ENCODE measurements at regions not wholly inside any gene's neighbourhood (a gene's known extent, or its start where the extent isn't known, plus 50 kb on each side); places are given as distances from the start of the nearest gene placed in this dataset.
"Not testable (repeated sequence)": the region's sequence is repeated elsewhere in the genome, so short reads cannot be mapped to it uniquely, and the experiment has no call there.

DNA sequence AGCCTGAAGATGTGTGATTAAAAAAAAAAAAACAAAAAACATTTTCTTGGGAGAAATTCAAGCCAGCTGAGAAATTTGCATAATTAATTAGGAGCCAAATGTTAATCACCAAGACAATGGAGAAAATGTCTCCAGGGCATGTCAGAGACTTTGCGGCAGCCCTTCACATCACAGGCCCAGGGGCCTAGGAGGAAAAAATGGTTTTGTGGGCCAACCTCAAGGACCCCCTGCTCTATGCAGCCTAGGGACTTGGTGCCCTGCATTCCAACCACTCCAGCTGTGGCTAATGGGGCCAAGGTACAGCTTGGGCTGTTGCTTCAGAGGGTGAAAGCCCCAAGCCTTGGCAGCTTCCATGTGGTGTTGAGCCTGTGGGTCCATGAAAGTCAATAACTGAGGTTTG is 241.9 kb upstream of the THUMPD2 start:
- intact Hi-C loops (cut with DNase I), result no loop called here
- DNase-seq (ENCODE audit: low spot score), result no peak
- Histone ChIP-seq H3K9me3 (no peaks in the 10 kb centered on the region), H3K4me3 (no peak overlapping the region), H3K27ac (no peak overlapping the region), H3K36me3 (no peaks in the 10 kb centered on the region), H3K27me3 (replicated peaks; ENCODE audit: insufficient read depth) (no peaks in the 10 kb centered on the region), H3K4me1 (replicated peaks) (no peaks in the 10 kb centered on the region)
- TF ChIP-seq POLR2A (IDR thresholded peaks at IDR 0.05) (no peak), CTCF (IDR thresholded peaks at IDR 0.05) (no peak)
- WGBS, result 95% methylated on average over 1 of the region's 1 CpG

- no peak overlapping the region for H3K27ac ChIP-seq
- TF ChIP-seq POLR2AphosphoS5 (IDR thresholded peaks at IDR 0.05) (no peak), POLR2A (IDR thresholded peaks at IDR 0.05) (no peak), CTCF (IDR thresholded peaks at IDR 0.05) (no peak)
- DNase-seq (ENCODE audit: low spot score), result no peak
- intact Hi-C loops (cut with DNase I), result no loop called here
- WGBS, result 69% methylated on average over 1 of the region's 1 CpG
- no peak overlapping the region for H3K4me3 ChIP-seq
- no peaks in the 10 kb centered on the region for H3K36me3 ChIP-seq
- H3K9me3 ChIP-seq, result no peaks in the 10 kb centered on the region
- H3K4me1 ChIP-seq (replicated peaks), result no peaks in the 10 kb centered on the region
- no peaks in the 10 kb centered on the region for H3K27me3 ChIP-seq (replicated peaks; ENCODE audit: insufficient read depth)
These were observed 237.3 kb upstream of the THUMPD2 start for GRCh38 chr2:40016151-40016885.

DNA sequence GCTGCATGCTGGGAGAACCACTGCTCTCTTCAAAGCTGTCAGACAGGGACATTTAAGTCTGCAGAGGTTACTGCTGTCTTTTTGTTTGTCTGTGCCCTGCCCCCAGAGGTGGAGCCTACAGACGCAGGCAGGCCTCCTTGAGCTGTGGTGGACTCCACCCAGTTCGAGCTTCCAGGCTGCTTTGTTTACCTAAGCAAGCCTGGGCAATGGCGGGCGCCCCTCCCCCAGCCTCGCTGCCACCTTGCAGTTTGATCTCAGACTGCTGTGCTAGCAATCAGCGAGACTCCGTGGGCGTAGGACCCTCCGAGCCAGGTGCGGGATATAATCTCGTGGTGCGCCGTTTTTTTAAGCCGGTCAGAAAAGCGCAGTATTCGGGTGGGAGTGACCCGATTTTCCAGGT is 234.9 kb upstream of the THUMPD2 start:
- H3K27me3 ChIP-seq (replicated peaks; ENCODE audit: insufficient read depth); intact Hi-C loops (cut with DNase I); H3K4me1 ChIP-seq (replicated peaks); H3K27ac ChIP-seq; H3K4me3 ChIP-seq; H3K36me3 ChIP-seq; H3K9me3 ChIP-seq; DNase-seq (ENCODE audit: low spot score): not testable (repeated sequence)
- 88% methylated on average over 16 of the region's 17 CpGs for WGBS

DNA sequence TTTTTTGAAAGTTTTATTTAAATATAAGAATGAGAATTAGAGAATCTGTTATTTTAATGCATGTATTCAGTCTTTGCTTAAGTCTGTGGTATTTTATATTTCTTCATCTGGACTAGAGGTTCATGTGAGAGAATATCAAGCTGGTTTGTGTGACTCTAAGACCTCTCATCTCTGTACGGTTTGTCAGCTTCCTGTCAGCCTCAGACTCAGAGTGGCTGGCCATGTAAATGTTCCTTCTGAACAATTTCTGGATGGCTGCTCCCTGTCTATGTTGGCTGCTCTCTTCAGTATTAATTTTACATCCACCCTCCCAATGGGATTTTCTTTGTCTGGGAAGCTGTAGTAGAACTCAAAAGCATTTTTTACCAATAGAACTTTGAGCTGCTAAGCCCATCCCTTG is 225.3 kb upstream of the THUMPD2 start:
- Histone ChIP-seq H3K27me3 (replicated peaks; ENCODE audit: insufficient read depth) (no peaks in the 10 kb centered on the region), H3K9me3 (no peaks in the 10 kb centered on the region), H3K27ac (no peak overlapping the region), H3K36me3 (no peaks in the 10 kb centered on the region), H3K4me1 (replicated peaks) (no peaks in the 10 kb centered on the region), H3K4me3 (no peak overlapping the region)
- no peak for DNase-seq (ENCODE audit: low spot score)
- 48% methylated on average over 1 of the region's 1 CpG for WGBS
- intact Hi-C loops (cut with DNase I), result no loop called here
- no peak for TF ChIP-seq POLR2AphosphoS5 (IDR thresholded peaks at IDR 0.05)

DNA sequence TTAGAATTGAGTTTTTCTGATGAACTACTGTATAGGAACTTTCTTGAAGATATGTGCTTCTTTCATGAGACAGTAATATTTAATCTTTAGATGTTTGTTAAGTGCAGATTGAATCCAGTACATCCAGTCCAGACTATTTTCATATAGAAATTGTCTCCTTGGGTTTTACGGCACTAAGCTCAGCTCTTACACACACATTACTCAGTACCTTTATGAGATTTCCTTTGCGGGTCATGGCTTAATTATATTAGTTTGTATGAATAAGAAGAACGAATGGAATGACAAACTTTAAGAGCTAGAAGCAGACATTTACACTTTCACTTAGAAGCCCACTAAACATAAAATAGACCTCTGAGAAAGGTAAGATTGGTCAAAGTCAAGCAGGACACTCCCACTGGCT is 223.3 kb upstream of the THUMPD2 start:
- Histone ChIP-seq H3K9me3 (no peaks in the 10 kb centered on the region), H3K27ac (no peak overlapping the region), H3K4me1 (replicated peaks) (no peaks in the 10 kb centered on the region), H3K36me3 (no peaks in the 10 kb centered on the region), H3K4me3 (no peak overlapping the region), H3K27me3 (replicated peaks; ENCODE audit: insufficient read depth) (no peaks in the 10 kb centered on the region)
- intact Hi-C loops (cut with DNase I), result no loop called here
- DNase-seq (ENCODE audit: low spot score), result no peak
- TF ChIP-seq CTCF (IDR thresholded peaks at IDR 0.05), result no peak
- no peak for TF ChIP-seq POLR2A (IDR thresholded peaks at IDR 0.05)
- TF ChIP-seq POLR2AphosphoS5 (IDR thresholded peaks at IDR 0.05), result no peak
- WGBS, result 48% methylated on average over 3 of the region's 3 CpGs

GRCh38 chr2:39999864-40000263 is 220.8 kb upstream of the THUMPD2 start:
- Histone ChIP-seq H3K4me3 (no peak overlapping the region), H3K27ac (no peak overlapping the region), H3K9me3 (no peaks in the 10 kb centered on the region), H3K36me3 (no peaks in the 10 kb centered on the region), H3K4me1 (replicated peaks) (no peaks in the 10 kb centered on the region), H3K27me3 (replicated peaks; ENCODE audit: insufficient read depth) (no peaks in the 10 kb centered on the region)
- 84% methylated on average over 4 of the region's 4 CpGs for WGBS
- TF ChIP-seq POLR2A (IDR thresholded peaks at IDR 0.05) (no peak), CTCF (IDR thresholded peaks at IDR 0.05) (no peak), POLR2AphosphoS5 (IDR thresholded peaks at IDR 0.05) (no peak)
- intact Hi-C loops (cut with DNase I), result no loop called here
- DNase-seq (ENCODE audit: low spot score), result no peak
